GM23338 (cell line): ENCODE measurements at regions not wholly inside any gene's neighbourhood (a gene's known extent, or its start where the extent isn't known, plus 50 kb on each side); places are given as distances from the start of the nearest gene placed in this dataset.

ENCODE experiments used
- ATAC-seq: fragments of 200-7000 bp; cut with Tn5 transposase; 3 replicates; pipeline ENCODE4 v1.9.1; 2020
- DNase-seq: peaks from one replicate; pipeline ENCODE4 v3.0.0-alpha.2; 2015; ENCODE audit warnings: low spot score
- H2AFZ ChIP-seq: fragments of 200-600 bp; sonication (generic); 2 replicates; pipeline ENCODE4 v1.8.0; 2016; ENCODE audit warnings: antibody characterized with exemption, mild to moderate bottlenecking, moderate library complexity
- H3F3A ChIP-seq: fragments of 200-600 bp; sonication (generic); replicated peaks from 2 replicates; pipeline ENCODE4 v1.8.0; 2017; ENCODE audit warnings: antibody characterized with exemption, mixed run types, low read depth
- H3K27ac ChIP-seq: fragments of 200-600 bp; sonication (generic); 2 replicates; pipeline ENCODE4 v1.6.1; 2016; ENCODE audit warnings: low read depth
- H3K27me3 ChIP-seq: fragments of 200-600 bp; sonication (generic); 2 replicates; pipeline ENCODE4 v1.8.0; 2016; ENCODE audit warnings: mild to moderate bottlenecking, mixed run types, moderate library complexity; ENCODE audit not compliant: insufficient read depth
- H3K36me3 ChIP-seq: fragments of 200-600 bp; sonication (generic); 2 replicates; pipeline ENCODE4 v1.8.0; 2016; ENCODE audit warnings: mild to moderate bottlenecking; ENCODE audit not compliant: insufficient read depth
- H3K4me1 ChIP-seq: fragments of 200-600 bp; sonication (generic); 2 replicates; pipeline ENCODE4 v1.8.0; 2016; ENCODE audit warnings: mild to moderate bottlenecking, moderate library complexity; ENCODE audit not compliant: insufficient read depth
- H3K4me2 ChIP-seq: fragments of 200-600 bp; sonication (generic); 2 replicates; pipeline ENCODE4 v1.7.1; 2017; ENCODE audit warnings: mixed run types
- H3K4me3 ChIP-seq: fragments of 200-600 bp; sonication (generic); 2 replicates; pipeline ENCODE4 v1.6.1; 2016; ENCODE audit warnings: mixed run types
- H3K79me2 ChIP-seq: fragments of 200-600 bp; sonication (generic); replicated peaks from 2 replicates; pipeline ENCODE4 v1.8.0; 2017; ENCODE audit warnings: mild to moderate bottlenecking; ENCODE audit not compliant: insufficient read depth
- H3K9me2 ChIP-seq: fragments of 200-600 bp; sonication (generic); 2 replicates; pipeline ENCODE4 v1.8.0; 2017; ENCODE audit not compliant: insufficient read depth
- H4K20me1 ChIP-seq: fragments of 200-600 bp; sonication (generic); replicated peaks from 2 replicates; pipeline ENCODE4 v1.8.0; 2017; ENCODE audit warnings: mild to moderate bottlenecking; ENCODE audit not compliant: insufficient read depth
- H3K27ac Mint-ChIP-seq: 2 replicates; pipeline ENCODE4 v1.8.0; 2020; ENCODE audit warnings: inconsistent platforms, mild to moderate bottlenecking, moderate library complexity, mixed read lengths
- H3K27me3 Mint-ChIP-seq: 3 replicates; pipeline ENCODE4 v1.8.0; 2022; ENCODE audit warnings: low read depth, mild to moderate bottlenecking, moderate library complexity, mixed read lengths, inconsistent platforms; ENCODE audit not compliant: insufficient read depth, poor library complexity
- H3K36me3 Mint-ChIP-seq: 3 replicates; pipeline ENCODE4 v1.8.0; 2021; ENCODE audit warnings: low read depth, mild to moderate bottlenecking, inconsistent platforms, moderate library complexity, mixed read lengths
- H3K4me1 Mint-ChIP-seq: 3 replicates; pipeline ENCODE4 v1.8.0; 2020; ENCODE audit warnings: mild to moderate bottlenecking, inconsistent platforms, mixed read lengths
- H3K4me3 Mint-ChIP-seq: 3 replicates; pipeline ENCODE4 v1.8.0; 2021; ENCODE audit warnings: moderate library complexity, mild to moderate bottlenecking, inconsistent platforms, mixed read lengths
- H3K9me3 Mint-ChIP-seq: 3 replicates; pipeline ENCODE4 v1.8.0; 2020; ENCODE audit warnings: moderate library complexity, mild to moderate bottlenecking, inconsistent platforms, mixed read lengths
- CREB1 ChIP-seq: fragments of 250-450 bp; sonication (Bioruptor Pico); IDR thresholded peaks from 2 replicates; pipeline ENCODE4 v1.5.0; 2020; ENCODE audit warnings: low read depth, mild to moderate bottlenecking, moderate library complexity
- EZH2 ChIP-seq: fragments of 200-600 bp; sonication (generic); IDR thresholded peaks from one replicate; pipeline ENCODE4 v1.8.0; 2017; ENCODE audit warnings: antibody characterized with exemption, mild to moderate bottlenecking, low read depth; ENCODE audit not compliant: unreplicated experiment
- EZH2phosphoT487 ChIP-seq: fragments of 200-600 bp; sonication (generic); IDR thresholded peaks from one replicate; pipeline ENCODE4 v1.8.1; 2018; ENCODE audit warnings: antibody characterized with exemption; ENCODE audit not compliant: unreplicated experiment
- JUNB ChIP-seq: IDR thresholded peaks from one replicate; pipeline ENCODE4 v1.6.1; 2016; ENCODE audit warnings: antibody characterized with exemption; ENCODE audit not compliant: unreplicated experiment
- NANOG ChIP-seq: IDR thresholded peaks from 2 replicates; pipeline ENCODE4 v1.6.1; 2016; ENCODE audit warnings: antibody characterized with exemption, borderline replicate concordance
- POLR2AphosphoS5 ChIP-seq: IDR thresholded peaks from 2 replicates; pipeline ENCODE4 v1.6.1; 2016; ENCODE audit warnings: antibody characterized with exemption, low read depth
- STAT1 ChIP-seq: IDR thresholded peaks from one replicate; pipeline ENCODE4 v1.6.1; 2016; ENCODE audit warnings: antibody characterized with exemption; ENCODE audit not compliant: unreplicated experiment
- ZNF114 ChIP-seq: fragments of 250-450 bp; sonication (Bioruptor Pico); IDR thresholded peaks from 2 replicates; pipeline ENCODE4 v1.5.0; 2020; ENCODE audit warnings: mild to moderate bottlenecking, moderate library complexity
- TF ChIP-seq, protein P1 (sequence below): fragments of 250-450 bp; sonication (Bioruptor Pico); IDR thresholded peaks from 2 replicates; pipeline ENCODE4 v1.5.0; 2020; ENCODE audit warnings: mild to moderate bottlenecking, moderate library complexity

DNA sequence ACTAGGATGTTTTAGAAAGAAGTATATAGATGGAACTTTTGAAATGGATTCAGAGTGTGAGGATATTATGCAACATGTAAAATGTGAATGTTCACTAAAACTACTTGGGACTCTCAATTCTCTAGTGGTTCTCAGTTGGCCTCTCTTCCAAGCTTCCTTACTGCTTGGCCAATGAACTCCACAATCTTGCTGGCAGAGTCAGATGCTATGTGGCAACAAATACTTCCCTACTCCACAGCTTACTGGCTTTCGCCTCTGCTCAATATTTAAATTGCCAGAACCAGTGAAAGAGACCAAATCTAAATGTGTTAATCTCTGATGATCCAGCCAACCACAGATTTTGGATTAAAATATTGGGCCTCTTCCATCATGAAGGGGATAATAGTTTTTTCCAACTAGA lies 138.4 kb downstream of the HTR1B start (continued):
- TF ChIP-seq, protein P1, sequence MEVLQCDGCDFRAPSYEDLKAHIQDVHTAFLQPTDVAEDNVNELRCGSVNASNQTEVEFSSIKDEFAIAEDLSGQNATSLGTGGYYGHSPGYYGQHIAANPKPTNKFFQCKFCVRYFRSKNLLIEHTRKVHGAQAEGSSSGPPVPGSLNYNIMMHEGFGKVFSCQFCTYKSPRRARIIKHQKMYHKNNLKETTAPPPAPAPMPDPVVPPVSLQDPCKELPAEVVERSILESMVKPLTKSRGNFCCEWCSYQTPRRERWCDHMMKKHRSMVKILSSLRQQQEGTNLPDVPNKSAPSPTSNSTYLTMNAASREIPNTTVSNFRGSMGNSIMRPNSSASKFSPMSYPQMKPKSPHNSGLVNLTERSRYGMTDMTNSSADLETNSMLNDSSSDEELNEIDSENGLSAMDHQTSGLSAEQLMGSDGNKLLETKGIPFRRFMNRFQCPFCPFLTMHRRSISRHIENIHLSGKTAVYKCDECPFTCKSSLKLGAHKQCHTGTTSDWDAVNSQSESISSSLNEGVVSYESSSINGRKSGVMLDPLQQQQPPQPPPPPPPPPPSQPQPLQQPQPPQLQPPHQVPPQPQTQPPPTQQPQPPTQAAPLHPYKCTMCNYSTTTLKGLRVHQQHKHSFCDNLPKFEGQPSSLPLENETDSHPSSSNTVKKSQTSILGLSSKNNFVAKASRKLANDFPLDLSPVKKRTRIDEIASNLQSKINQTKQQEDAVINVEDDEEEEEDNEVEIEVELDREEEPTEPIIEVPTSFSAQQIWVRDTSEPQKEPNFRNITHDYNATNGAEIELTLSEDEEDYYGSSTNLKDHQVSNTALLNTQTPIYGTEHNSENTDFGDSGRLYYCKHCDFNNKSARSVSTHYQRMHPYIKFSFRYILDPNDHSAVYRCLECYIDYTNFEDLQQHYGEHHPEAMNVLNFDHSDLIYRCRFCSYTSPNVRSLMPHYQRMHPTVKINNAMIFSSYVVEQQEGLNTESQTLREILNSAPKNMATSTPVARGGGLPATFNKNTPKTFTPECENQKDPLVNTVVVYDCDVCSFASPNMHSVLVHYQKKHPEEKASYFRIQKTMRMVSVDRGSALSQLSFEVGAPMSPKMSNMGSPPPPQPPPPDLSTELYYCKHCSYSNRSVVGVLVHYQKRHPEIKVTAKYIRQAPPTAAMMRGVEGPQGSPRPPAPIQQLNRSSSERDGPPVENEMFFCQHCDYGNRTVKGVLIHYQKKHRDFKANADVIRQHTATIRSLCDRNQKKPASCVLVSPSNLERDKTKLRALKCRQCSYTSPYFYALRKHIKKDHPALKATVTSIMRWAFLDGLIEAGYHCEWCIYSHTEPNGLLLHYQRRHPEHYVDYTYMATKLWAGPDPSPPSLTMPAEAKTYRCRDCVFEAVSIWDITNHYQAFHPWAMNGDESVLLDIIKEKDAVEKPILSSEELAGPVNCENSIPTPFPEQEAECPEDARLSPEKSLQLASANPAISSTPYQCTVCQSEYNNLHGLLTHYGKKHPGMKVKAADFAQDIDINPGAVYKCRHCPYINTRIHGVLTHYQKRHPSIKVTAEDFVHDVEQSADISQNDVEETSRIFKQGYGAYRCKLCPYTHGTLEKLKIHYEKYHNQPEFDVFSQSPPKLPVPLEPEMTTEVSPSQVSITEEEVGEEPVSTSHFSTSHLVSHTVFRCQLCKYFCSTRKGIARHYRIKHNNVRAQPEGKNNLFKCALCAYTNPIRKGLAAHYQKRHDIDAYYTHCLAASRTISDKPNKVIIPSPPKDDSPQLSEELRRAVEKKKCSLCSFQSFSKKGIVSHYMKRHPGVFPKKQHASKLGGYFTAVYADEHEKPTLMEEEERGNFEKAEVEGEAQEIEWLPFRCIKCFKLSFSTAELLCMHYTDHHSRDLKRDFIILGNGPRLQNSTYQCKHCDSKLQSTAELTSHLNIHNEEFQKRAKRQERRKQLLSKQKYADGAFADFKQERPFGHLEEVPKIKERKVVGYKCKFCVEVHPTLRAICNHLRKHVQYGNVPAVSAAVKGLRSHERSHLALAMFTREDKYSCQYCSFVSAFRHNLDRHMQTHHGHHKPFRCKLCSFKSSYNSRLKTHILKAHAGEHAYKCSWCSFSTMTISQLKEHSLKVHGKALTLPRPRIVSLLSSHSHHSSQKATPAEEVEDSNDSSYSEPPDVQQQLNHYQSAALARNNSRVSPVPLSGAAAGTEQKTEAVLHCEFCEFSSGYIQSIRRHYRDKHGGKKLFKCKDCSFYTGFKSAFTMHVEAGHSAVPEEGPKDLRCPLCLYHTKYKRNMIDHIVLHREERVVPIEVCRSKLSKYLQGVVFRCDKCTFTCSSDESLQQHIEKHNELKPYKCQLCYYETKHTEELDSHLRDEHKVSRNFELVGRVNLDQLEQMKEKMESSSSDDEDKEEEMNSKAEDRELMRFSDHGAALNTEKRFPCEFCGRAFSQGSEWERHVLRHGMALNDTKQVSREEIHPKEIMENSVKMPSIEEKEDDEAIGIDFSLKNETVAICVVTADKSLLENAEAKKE (CRISPR knock-in tag), result no peak
- TF ChIP-seq NANOG, result no peak
- no peak for TF ChIP-seq POLR2AphosphoS5
- no peak for TF ChIP-seq STAT1
- no peak for TF ChIP-seq EZH2phosphoT487
- no peak for TF ChIP-seq EZH2
- TF ChIP-seq ZNF114 (CRISPR knock-in tag), result no peak
- no peak for TF ChIP-seq JUNB

DNA sequence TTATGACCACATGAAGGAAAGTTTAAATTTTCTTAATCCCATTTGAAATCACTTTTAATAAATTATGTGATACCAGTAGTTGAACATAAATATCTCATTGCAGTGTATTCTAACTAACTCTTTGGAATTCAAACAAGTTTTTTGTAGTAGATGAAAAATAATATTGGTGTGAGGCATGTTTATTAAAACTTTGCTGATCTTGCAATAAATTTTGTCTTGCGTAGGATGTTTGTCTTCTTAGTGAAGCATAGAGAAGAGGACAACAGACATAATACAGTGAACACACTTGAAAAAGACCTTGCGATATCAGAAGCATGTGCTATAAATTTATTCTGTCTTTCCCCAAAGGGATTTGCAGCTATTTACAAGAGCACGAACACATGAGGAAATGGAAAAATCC lies 140.7 kb downstream of the HTR1B start:
- Mint-ChIP-seq H3K9me3 (no peaks in the 10 kb centered on the region), H3K27ac (no peak overlapping the region), H3K4me3 (no peak overlapping the region), H3K27me3 (no peaks in the 10 kb centered on the region), H3K36me3 (no peaks in the 10 kb centered on the region), H3K4me1 (peaks cover 6% of the 10 kb centered on the region; the same call in 2 of the 3 replicates)
- Histone ChIP-seq H3K27me3 (no peaks in the 10 kb centered on the region), H3K4me3 (no peak overlapping the region), H3K4me1 (no peaks in the 10 kb centered on the region), H3K79me2 (no peaks in the 10 kb centered on the region), H3K9me2 (no peaks in the 10 kb centered on the region; the same call in 1 of the 2 replicates), H3K4me2 (no peak overlapping the region), H3F3A (no peaks in the 10 kb centered on the region), H3K27ac (no peak overlapping the region), H4K20me1 (no peaks in the 10 kb centered on the region), H2AFZ (no peak overlapping the region), H3K36me3 (no peaks in the 10 kb centered on the region)
- ATAC-seq (no peak), DNase-seq (no peak)
- TF ChIP-seq CREB1 (CRISPR knock-in tag), result no peak
- TF ChIP-seq NANOG, result no peak
- TF ChIP-seq, protein P1 (CRISPR knock-in tag), result no peak
